Mesendoderm (in vitro differentiated cells): ENCODE measurements at regions not wholly inside any gene's neighbourhood (a gene's known extent, or its start where the extent isn't known, plus 50 kb on each side); places are given as distances from the start of the nearest gene placed in this dataset.

Source experiments
- DNase-seq: peaks from one replicate; pipeline ENCODE4 v3.0.0; 2013
- H2AK5ac ChIP-seq: 2 replicates; pipeline ENCODE4 v1.6.1; 2013; ENCODE audit warnings: low read length, inconsistent platforms
- H2BK120ac ChIP-seq: 2 replicates; pipeline ENCODE4 v1.6.1; 2013; ENCODE audit warnings: low read depth, mild to moderate bottlenecking, low read length, moderate library complexity, mixed read lengths
- H2BK15ac ChIP-seq: replicated peaks from 2 replicates; pipeline ENCODE4 v1.6.1; 2013; ENCODE audit warnings: low read depth, mild to moderate bottlenecking, moderate library complexity
- H2BK5ac ChIP-seq: 2 replicates; pipeline ENCODE4 v1.6.1; 2013; ENCODE audit warnings: low read length, inconsistent platforms
- H3K18ac ChIP-seq: 2 replicates; pipeline ENCODE4 v1.6.1; 2013; ENCODE audit warnings: mild to moderate bottlenecking, low read length, mixed read lengths
- H3K23ac ChIP-seq: one replicate; pipeline ENCODE4 v1.6.1; 2013; ENCODE audit warnings: low read length
- H3K27ac ChIP-seq: 2 replicates; pipeline ENCODE4 v1.5.1; 2013; ENCODE audit warnings: low read depth, mild to moderate bottlenecking, inconsistent platforms, low read length, moderate library complexity
- H3K27me3 ChIP-seq: 2 replicates; pipeline ENCODE4 v1.6.1; 2013; ENCODE audit warnings: low read length, control low read depth, mild to moderate bottlenecking, inconsistent platforms; ENCODE audit not compliant: insufficient read depth, poor library complexity
- H3K36me3 ChIP-seq: 2 replicates; pipeline ENCODE4 v1.6.1; 2013; ENCODE audit warnings: low read length, inconsistent platforms; ENCODE audit not compliant: control insufficient read depth, insufficient read depth
- H3K4ac ChIP-seq: one replicate; pipeline ENCODE4 v1.6.1; 2013; ENCODE audit warnings: low read depth, mild to moderate bottlenecking, low read length, moderate library complexity
- H3K4me1 ChIP-seq: 2 replicates; pipeline ENCODE4 v1.6.1; 2013; ENCODE audit warnings: low read depth, low read length, inconsistent platforms; ENCODE audit not compliant: control insufficient read depth
- H3K4me2 ChIP-seq: 2 replicates; pipeline ENCODE4 v1.6.1; 2013; ENCODE audit warnings: low read length
- H3K4me3 ChIP-seq: 2 replicates; pipeline ENCODE4 v1.5.1; 2013; ENCODE audit warnings: mild to moderate bottlenecking, low read length
- H3K56ac ChIP-seq: one replicate; pipeline ENCODE4 v1.6.1; 2013; ENCODE audit warnings: low read length
- H3K79me1 ChIP-seq: 2 replicates; pipeline ENCODE4 v1.6.1; 2013; ENCODE audit warnings: low read length, inconsistent platforms
- H3K79me2 ChIP-seq: 2 replicates; pipeline ENCODE4 v1.6.1; 2013; ENCODE audit warnings: mild to moderate bottlenecking, low read length; ENCODE audit not compliant: control insufficient read depth, insufficient read depth
- H3K9ac ChIP-seq: 2 replicates; pipeline ENCODE4 v1.6.1; 2013; ENCODE audit warnings: low read length, inconsistent platforms
- H4K5ac ChIP-seq: one replicate; pipeline ENCODE4 v1.6.1; 2013; ENCODE audit warnings: low read length
- H4K8ac ChIP-seq: one replicate; pipeline ENCODE4 v1.6.1; 2013; ENCODE audit warnings: low read depth, mild to moderate bottlenecking, control low read depth, low read length, moderate library complexity
- WGBS: extraction: QIAGEN DNeasy Blood & Tissue Kit; methylation state at CpG from one replicate; pipeline ENCODE4 v1.1.7; 2013; ENCODE audit warnings: low lambda C conversion rate, missing lambda C conversion rate; ENCODE audit not compliant: insufficient coverage; ENCODE audit errors: extremely low coverage; 5-methylcytosine and 5-hydroxymethylcytosine counted together

- no peak overlapping the region for H2BK120ac ChIP-seq
- no peak overlapping the region for H3K9ac ChIP-seq
- no peak overlapping the region for H2BK5ac ChIP-seq
- H2BK15ac ChIP-seq: no peak overlapping the region
- DNase-seq: no peak
- H3K27ac ChIP-seq: no peak overlapping the region
- no peaks in the 10 kb centered on the region for H3K27me3 ChIP-seq
- no peak overlapping the region for H3K4me3 ChIP-seq
- no peak overlapping the region for H3K18ac ChIP-seq
- H3K23ac ChIP-seq: no peak overlapping the region
- H3K79me2 ChIP-seq: no peaks in the 10 kb centered on the region
- no peaks in the 10 kb centered on the region for H3K4me1 ChIP-seq
- H3K4me2 ChIP-seq: no peak overlapping the region
- H3K4ac ChIP-seq: no peak overlapping the region
- H2AK5ac ChIP-seq: no peak overlapping the region
- H3K36me3 ChIP-seq: no peaks in the 10 kb centered on the region
- H4K8ac ChIP-seq: no peak overlapping the region
- no CpG with 5 or more reads among the region's 1 CpG for WGBS
- H3K79me1 ChIP-seq: no peaks in the 10 kb centered on the region
- H4K5ac ChIP-seq: no peak overlapping the region
- no peak overlapping the region for H3K56ac ChIP-seq
These were observed 522.9 kb upstream of the FSHR start for GRCh38 chr2:49677227-49677626.

GRCh38 chr2:49664827-49665226 is 510.5 kb upstream of the FSHR start:
- no CpG with 5 or more reads among the region's 4 CpGs for WGBS
- H3K27ac ChIP-seq: no peak overlapping the region
- H3K79me2 ChIP-seq: no peaks in the 10 kb centered on the region
- no peak overlapping the region for H4K8ac ChIP-seq
- H3K23ac ChIP-seq: no peak overlapping the region
- H2BK5ac ChIP-seq: no peak overlapping the region
- H2BK15ac ChIP-seq: no peak overlapping the region
- H3K27me3 ChIP-seq: no peaks in the 10 kb centered on the region
- H3K79me1 ChIP-seq: no peaks in the 10 kb centered on the region
- H2BK120ac ChIP-seq: no peak overlapping the region
- no peaks in the 10 kb centered on the region for H3K4me1 ChIP-seq
- no peak overlapping the region for H3K4me3 ChIP-seq
- H2AK5ac ChIP-seq: no peak overlapping the region
- no peak overlapping the region for H3K9ac ChIP-seq
- H4K5ac ChIP-seq: no peak overlapping the region
- no peak for DNase-seq
- no peak overlapping the region for H3K56ac ChIP-seq
- H3K4ac ChIP-seq: no peak overlapping the region
- no peaks in the 10 kb centered on the region for H3K36me3 ChIP-seq
- H3K18ac ChIP-seq: no peak overlapping the region
- no peak overlapping the region for H3K4me2 ChIP-seq

GRCh38 chr2:49661809-49662208 is 507.5 kb upstream of the FSHR start:
- no peak overlapping the region for H4K8ac ChIP-seq
- H3K79me1 ChIP-seq: no peaks in the 10 kb centered on the region
- no peak overlapping the region for H4K5ac ChIP-seq
- no peak overlapping the region for H2BK120ac ChIP-seq
- no peak overlapping the region for H3K4me2 ChIP-seq
- no peak overlapping the region for H3K23ac ChIP-seq
- H3K56ac ChIP-seq: no peak overlapping the region
- H3K4me3 ChIP-seq: no peak overlapping the region
- no peak overlapping the region for H2AK5ac ChIP-seq
- no peak for DNase-seq
- no peak overlapping the region for H3K9ac ChIP-seq
- no peaks in the 10 kb centered on the region for H3K36me3 ChIP-seq
- no peaks in the 10 kb centered on the region for H3K4me1 ChIP-seq
- H3K79me2 ChIP-seq: no peaks in the 10 kb centered on the region
- H2BK15ac ChIP-seq: no peak overlapping the region
- no CpG with 5 or more reads among the region's 1 CpG for WGBS
- no peaks in the 10 kb centered on the region for H3K27me3 ChIP-seq
- no peak overlapping the region for H3K18ac ChIP-seq
- H3K27ac ChIP-seq: no peak overlapping the region
- no peak overlapping the region for H2BK5ac ChIP-seq
- H3K4ac ChIP-seq: no peak overlapping the region

GRCh38 chr2:49656853-49657252 is 502.5 kb upstream of the FSHR start:
- Histone ChIP-seq H3K36me3 (no peaks in the 10 kb centered on the region), H3K4ac (no peak overlapping the region), H3K23ac (no peak overlapping the region), H2BK120ac (no peak overlapping the region), H2BK5ac (no peak overlapping the region), H2AK5ac (no peak overlapping the region), H3K56ac (no peak overlapping the region), H3K79me1 (no peaks in the 10 kb centered on the region), H3K9ac (no peak overlapping the region), H3K79me2 (no peaks in the 10 kb centered on the region), H4K5ac (no peak overlapping the region), H4K8ac (no peak overlapping the region), H3K4me1 (no peaks in the 10 kb centered on the region), H3K4me2 (no peak overlapping the region), H3K27ac (no peak overlapping the region), H3K4me3 (no peak overlapping the region), H3K18ac (no peak overlapping the region), H2BK15ac (no peak overlapping the region), H3K27me3 (no peaks in the 10 kb centered on the region)
- WGBS: no CpG with 5 or more reads among the region's 3 CpGs
- DNase-seq: no peak

GRCh38 chr2:49643149-49643548 is 488.8 kb upstream of the FSHR start:
- Histone ChIP-seq H3K79me1 (no peaks in the 10 kb centered on the region), H2AK5ac (no peak overlapping the region), H3K4ac (no peak overlapping the region), H3K23ac (no peak overlapping the region), H2BK15ac (no peak overlapping the region), H3K56ac (no peak overlapping the region), H2BK5ac (no peak overlapping the region), H3K4me3 (no peak overlapping the region), H3K79me2 (no peaks in the 10 kb centered on the region), H2BK120ac (no peak overlapping the region), H3K27me3 (no peaks in the 10 kb centered on the region), H3K4me1 (no peaks in the 10 kb centered on the region), H4K8ac (no peak overlapping the region), H3K27ac (no peak overlapping the region), H4K5ac (no peak overlapping the region), H3K36me3 (no peaks in the 10 kb centered on the region), H3K4me2 (no peak overlapping the region), H3K18ac (no peak overlapping the region), H3K9ac (no peak overlapping the region)
- no peak for DNase-seq
- no CpG with 5 or more reads among the region's 2 CpGs for WGBS

GRCh38 chr2:49640630-49641029 is 486.3 kb upstream of the FSHR start:
- Histone ChIP-seq H3K27me3 (no peaks in the 10 kb centered on the region), H2AK5ac (no peak overlapping the region), H3K4ac (no peak overlapping the region), H3K79me1 (no peaks in the 10 kb centered on the region), H3K4me3 (no peak overlapping the region), H2BK5ac (no peak overlapping the region), H3K4me2 (no peak overlapping the region), H2BK15ac (no peak overlapping the region), H3K18ac (no peak overlapping the region), H3K79me2 (no peaks in the 10 kb centered on the region), H2BK120ac (no peak overlapping the region), H3K9ac (no peak overlapping the region), H3K4me1 (no peaks in the 10 kb centered on the region), H3K27ac (no peak overlapping the region), H4K5ac (no peak overlapping the region), H3K23ac (no peak overlapping the region), H3K56ac (no peak overlapping the region), H4K8ac (no peak overlapping the region), H3K36me3 (no peaks in the 10 kb centered on the region)
- no peak for DNase-seq
- WGBS: no CpG with 5 or more reads among the region's 1 CpG
